ENCODE measurements at regions not wholly inside any gene's neighbourhood (a gene's known extent, or its start where the extent isn't known, plus 50 kb on each side); places are given as distances from the start of the nearest gene placed in this dataset.
"Not testable (repeated sequence)": the region's sequence is repeated elsewhere in the genome, so short reads cannot be mapped to it uniquely, and the experiment has no call there.

- ChIA-PET POLR2A (no interaction called here), CTCF (interaction anchor here (1.6 kb wide), 1 partner anchor 92 kb away, joined by 3 read pairs; no protein-coding TSS in a partner anchor)
- TF ChIP-seq CTCF (IDR thresholded peaks at IDR 0.05; ENCODE audit: control extremely low read depth, extremely low read depth, low read depth, missing control alignments), result no peak
- DNase-seq (ENCODE audit: extremely low spot score), result no peak
Observed at GRCh38 chr10:91097313-91097712, 123.2 kb upstream of the PCGF5 start.

GRCh38 chr10:91098021-91098420 is 122.4 kb upstream of the PCGF5 start:
- CTCF ChIA-PET; DNase-seq (ENCODE audit: extremely low spot score); POLR2A ChIA-PET: not testable (repeated sequence)

GRCh38 chr10:91103384-91104192 is 116.9 kb upstream of the PCGF5 start:
- ChIA-PET POLR2A (no interaction called here), CTCF (interaction anchor here (1.0 to 2.3 kb wide), 2 partner anchors 25 to 147 kb away, joined by 3 to 6 read pairs; no protein-coding TSS in a partner anchor)
- DNase-seq (ENCODE audit: extremely low spot score), result peak; percentile 28

GRCh38 chr10:91104193-91105041 is 116.0 kb upstream of the PCGF5 start:
- no peak for TF ChIP-seq CTCF (IDR thresholded peaks at IDR 0.05; ENCODE audit: control extremely low read depth, extremely low read depth, low read depth, missing control alignments)
- POLR2A ChIA-PET, result no interaction called here
- CTCF ChIA-PET, result interaction anchor here (2.3 kb wide), 1 partner anchor 146 kb away, joined by 6 read pairs; no protein-coding TSS in a partner anchor
- peak; percentile 25 for DNase-seq (ENCODE audit: extremely low spot score)

More at GRCh38 chr10:91103384-91104192, 116.9 kb upstream of the PCGF5 start:
- no peak for TF ChIP-seq CTCF (IDR thresholded peaks at IDR 0.05; ENCODE audit: control extremely low read depth, extremely low read depth, low read depth, missing control alignments)

GRCh38 chr10:91105269-91105668 is 115.2 kb upstream of the PCGF5 start:
- no peak for TF ChIP-seq CTCF (IDR thresholded peaks at IDR 0.05; ENCODE audit: control extremely low read depth, extremely low read depth, low read depth, missing control alignments)
- ChIA-PET CTCF (no interaction called here), POLR2A (no interaction called here)
- DNase-seq (ENCODE audit: extremely low spot score), result no peak

GRCh38 chr10:91108820-91109219 is 111.6 kb upstream of the PCGF5 start:
- no peak for TF ChIP-seq CTCF (IDR thresholded peaks at IDR 0.05; ENCODE audit: control extremely low read depth, extremely low read depth, low read depth, missing control alignments)
- DNase-seq (ENCODE audit: extremely low spot score), result no peak
- ChIA-PET POLR2A (no interaction called here), CTCF (no interaction called here)

GRCh38 chr10:91111060-91111459 is 109.4 kb upstream of the PCGF5 start:
- no peak for DNase-seq (ENCODE audit: extremely low spot score)
- ChIA-PET POLR2A (no interaction called here), CTCF (no interaction called here)
- no peak for TF ChIP-seq CTCF (IDR thresholded peaks at IDR 0.05; ENCODE audit: control extremely low read depth, extremely low read depth, low read depth, missing control alignments)

Measured in GM10248 (cell line).